ENCODE measurements at regions not wholly inside any gene's neighbourhood (a gene's known extent, or its start where the extent isn't known, plus 50 kb on each side); places are given as distances from the start of the nearest gene placed in this dataset.

- TF ChIP-seq CTCF (IDR thresholded peaks at IDR 0.05): no peak
- no peak for DNase-seq (ENCODE audit: extremely low spot score, unreplicated experiment)
- Mint-ChIP-seq H3K9me3 (ENCODE audit: unreplicated experiment) (peaks cover 2% of the 10 kb centered on the region), H3K27me3 (ENCODE audit: unreplicated experiment) (no peaks in the 10 kb centered on the region), H3K27ac (ENCODE audit: unreplicated experiment) (no peak overlapping the region), H3K36me3 (ENCODE audit: unreplicated experiment) (no peaks in the 10 kb centered on the region), H3K4me1 (ENCODE audit: unreplicated experiment) (peaks cover 25% of the 10 kb centered on the region), H3K4me3 (ENCODE audit: unreplicated experiment) (no peak overlapping the region)
Measured at GRCh38 chr7:47046949-47047348, 535.0 kb downstream of the TNS3 start.

- no peaks in the 10 kb centered on the region for H3K27me3 Mint-ChIP-seq (ENCODE audit: unreplicated experiment)
- H3K4me3 Mint-ChIP-seq (ENCODE audit: unreplicated experiment): no peak overlapping the region
- DNase-seq (ENCODE audit: extremely low spot score, unreplicated experiment): no peak
- no peaks in the 10 kb centered on the region for H3K9me3 Mint-ChIP-seq (ENCODE audit: unreplicated experiment)
- TF ChIP-seq CTCF (IDR thresholded peaks at IDR 0.05): no peak
- no peaks in the 10 kb centered on the region for H3K36me3 Mint-ChIP-seq (ENCODE audit: unreplicated experiment)
- peaks cover 28% of the 10 kb centered on the region for H3K4me1 Mint-ChIP-seq (ENCODE audit: unreplicated experiment)
- H3K27ac Mint-ChIP-seq (ENCODE audit: unreplicated experiment): peak overlapping the region; percentile 9
Measured at GRCh38 chr7:47045207-47046051, 536.5 kb downstream of the TNS3 start.

GRCh38 chr7:47044625-47045024 is 537.3 kb downstream of the TNS3 start:
- Mint-ChIP-seq H3K36me3 (ENCODE audit: unreplicated experiment) (no peaks in the 10 kb centered on the region), H3K27me3 (ENCODE audit: unreplicated experiment) (no peaks in the 10 kb centered on the region), H3K27ac (ENCODE audit: unreplicated experiment) (no peak overlapping the region), H3K4me1 (ENCODE audit: unreplicated experiment) (peaks cover 33% of the 10 kb centered on the region), H3K9me3 (ENCODE audit: unreplicated experiment) (no peaks in the 10 kb centered on the region), H3K4me3 (ENCODE audit: unreplicated experiment) (no peak overlapping the region)
- no peak for DNase-seq (ENCODE audit: extremely low spot score, unreplicated experiment)
- no peak for TF ChIP-seq CTCF (IDR thresholded peaks at IDR 0.05)

- Mint-ChIP-seq H3K4me3 (ENCODE audit: unreplicated experiment) (no peak overlapping the region), H3K4me1 (ENCODE audit: unreplicated experiment) (peaks cover 46% of the 10 kb centered on the region), H3K36me3 (ENCODE audit: unreplicated experiment) (no peaks in the 10 kb centered on the region), H3K27ac (ENCODE audit: unreplicated experiment) (no peak overlapping the region), H3K9me3 (ENCODE audit: unreplicated experiment) (no peaks in the 10 kb centered on the region), H3K27me3 (ENCODE audit: unreplicated experiment) (no peaks in the 10 kb centered on the region)
- no peak for TF ChIP-seq CTCF (IDR thresholded peaks at IDR 0.05)
- no peak for DNase-seq (ENCODE audit: extremely low spot score, unreplicated experiment)
Measured at GRCh38 chr7:47043304-47043703, 538.6 kb downstream of the TNS3 start.

GRCh38 chr7:47042669-47043068 is 539.2 kb downstream of the TNS3 start:
- H3K36me3 Mint-ChIP-seq (ENCODE audit: unreplicated experiment): no peaks in the 10 kb centered on the region
- no peak overlapping the region for H3K27ac Mint-ChIP-seq (ENCODE audit: unreplicated experiment)
- DNase-seq (ENCODE audit: extremely low spot score, unreplicated experiment): no peak
- no peaks in the 10 kb centered on the region for H3K9me3 Mint-ChIP-seq (ENCODE audit: unreplicated experiment)
- H3K4me1 Mint-ChIP-seq (ENCODE audit: unreplicated experiment): peaks cover 44% of the 10 kb centered on the region
- H3K4me3 Mint-ChIP-seq (ENCODE audit: unreplicated experiment): no peak overlapping the region
- no peaks in the 10 kb centered on the region for H3K27me3 Mint-ChIP-seq (ENCODE audit: unreplicated experiment)
- TF ChIP-seq CTCF (IDR thresholded peaks at IDR 0.05): no peak
